ENCODE measurements at regions not wholly inside any gene's neighbourhood (a gene's known extent, or its start where the extent isn't known, plus 50 kb on each side); places are given as distances from the start of the nearest gene placed in this dataset.

DNA sequence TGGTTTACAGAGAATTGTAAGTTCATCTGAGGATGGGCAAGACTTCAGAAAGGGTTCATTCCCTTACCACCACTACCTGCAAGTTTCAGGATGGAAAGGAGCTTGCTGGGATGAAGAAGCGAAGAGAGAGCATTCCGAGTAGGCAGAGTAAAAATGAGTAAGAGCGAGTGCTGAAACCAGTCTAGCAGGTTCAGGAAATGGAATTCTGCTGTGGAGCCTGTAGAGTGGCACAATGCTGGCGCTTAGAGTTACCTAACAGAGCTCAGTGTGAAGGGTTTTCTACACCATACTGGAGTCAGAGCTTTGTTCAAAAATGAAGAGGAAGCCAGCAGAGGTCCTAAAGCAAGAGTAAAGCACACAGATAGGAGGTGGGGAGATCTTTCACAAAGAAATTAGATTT is 179.2 kb upstream of the ZC3H12C start:
- Histone ChIP-seq H3K36me3 (ENCODE audit: insufficient read depth, low read length) (no peaks in the 10 kb centered on the region), H3K9me3 (ENCODE audit: insufficient read depth, low read depth, low read length) (no peaks in the 10 kb centered on the region), H4K20me1 (ENCODE audit: insufficient read depth, low read length) (no peaks in the 10 kb centered on the region), H3K4me3 (ENCODE audit: insufficient read depth, low read depth, low read length) (no peak overlapping the region), H3K9ac (ENCODE audit: low read length) (no peak overlapping the region), H3K27me3 (ENCODE audit: insufficient read depth, low read length) (no peaks in the 10 kb centered on the region), H3K79me2 (ENCODE audit: insufficient read depth, low read length) (no peaks in the 10 kb centered on the region), H3K27ac (ENCODE audit: low read depth, low read length) (no peak overlapping the region), H3K4me1 (ENCODE audit: insufficient read depth, low read length) (no peaks in the 10 kb centered on the region), H2AFZ (ENCODE audit: low read depth, low read length) (no peak overlapping the region), H3K4me2 (ENCODE audit: low read length) (no peak overlapping the region)
- peaks cover 5% of the 10 kb centered on the region for H3K4me1 Mint-ChIP-seq (ENCODE audit: low read depth, unreplicated experiment)
- H3K27me3 Mint-ChIP-seq (ENCODE audit: low read depth, unreplicated experiment), result no peaks in the 10 kb centered on the region
- no peak overlapping the region for H3K27ac Mint-ChIP-seq (ENCODE audit: unreplicated experiment)
- no peak for DNase-seq (ENCODE audit: low read depth)
- peak; percentile 55 for FAIRE-seq
- no peak overlapping the region for H3K4me3 Mint-ChIP-seq (ENCODE audit: unreplicated experiment)
- no peaks in the 10 kb centered on the region for H3K9me3 Mint-ChIP-seq (ENCODE audit: unreplicated experiment)
- TF ChIP-seq, protein P1, sequence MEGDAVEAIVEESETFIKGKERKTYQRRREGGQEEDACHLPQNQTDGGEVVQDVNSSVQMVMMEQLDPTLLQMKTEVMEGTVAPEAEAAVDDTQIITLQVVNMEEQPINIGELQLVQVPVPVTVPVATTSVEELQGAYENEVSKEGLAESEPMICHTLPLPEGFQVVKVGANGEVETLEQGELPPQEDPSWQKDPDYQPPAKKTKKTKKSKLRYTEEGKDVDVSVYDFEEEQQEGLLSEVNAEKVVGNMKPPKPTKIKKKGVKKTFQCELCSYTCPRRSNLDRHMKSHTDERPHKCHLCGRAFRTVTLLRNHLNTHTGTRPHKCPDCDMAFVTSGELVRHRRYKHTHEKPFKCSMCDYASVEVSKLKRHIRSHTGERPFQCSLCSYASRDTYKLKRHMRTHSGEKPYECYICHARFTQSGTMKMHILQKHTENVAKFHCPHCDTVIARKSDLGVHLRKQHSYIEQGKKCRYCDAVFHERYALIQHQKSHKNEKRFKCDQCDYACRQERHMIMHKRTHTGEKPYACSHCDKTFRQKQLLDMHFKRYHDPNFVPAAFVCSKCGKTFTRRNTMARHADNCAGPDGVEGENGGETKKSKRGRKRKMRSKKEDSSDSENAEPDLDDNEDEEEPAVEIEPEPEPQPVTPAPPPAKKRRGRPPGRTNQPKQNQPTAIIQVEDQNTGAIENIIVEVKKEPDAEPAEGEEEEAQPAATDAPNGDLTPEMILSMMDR (IDR thresholded peaks at IDR 0.05; ENCODE audit: insufficient read depth, low read depth, low read length), result no peak
- no peak for TF ChIP-seq EZH2 (IDR thresholded peaks at IDR 0.05; ENCODE audit: insufficient read depth, low read length)
- H3K36me3 Mint-ChIP-seq (ENCODE audit: low read depth, unreplicated experiment), result no peaks in the 10 kb centered on the region

DNA sequence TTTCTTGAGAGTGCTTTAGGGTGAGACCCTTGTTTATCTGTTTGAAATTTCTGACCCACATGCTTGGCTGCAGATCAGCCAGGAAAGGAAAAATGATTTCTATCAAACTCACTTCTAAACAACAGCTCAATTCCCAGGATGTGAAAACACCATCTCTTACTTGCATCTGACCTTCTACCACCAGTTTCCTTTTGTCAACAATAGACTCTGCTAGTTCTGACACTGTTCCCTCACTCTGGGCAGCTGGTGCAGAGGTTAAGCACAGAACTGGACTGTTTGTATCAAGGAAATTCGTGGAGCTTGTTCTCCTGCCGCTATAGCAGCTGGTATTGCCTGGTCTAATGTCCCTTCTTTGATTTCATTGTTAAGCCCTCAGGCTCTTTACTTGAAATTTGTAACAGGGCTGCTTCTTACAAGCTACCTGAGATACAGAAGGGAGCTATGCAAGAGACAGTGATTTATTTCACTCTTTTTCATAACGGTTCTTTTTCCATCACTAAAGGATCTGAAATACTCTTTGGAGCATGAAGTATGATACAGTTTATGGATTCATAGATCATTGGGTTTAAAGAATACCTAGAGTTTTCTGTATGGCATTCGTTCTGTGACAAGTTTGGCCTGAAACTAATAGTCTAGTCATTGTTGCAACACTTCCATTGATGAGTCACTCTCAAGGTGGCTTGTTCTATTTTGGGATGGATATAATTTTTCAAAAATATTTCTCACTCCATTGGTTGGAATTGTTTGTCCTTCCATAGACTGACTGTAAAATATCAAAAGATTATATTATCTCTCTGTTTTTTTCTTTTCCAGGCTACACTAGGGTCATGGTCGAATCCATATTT is 178.2 kb upstream of the ZC3H12C start:
- Mint-ChIP-seq H3K4me3 (ENCODE audit: unreplicated experiment) (no peak overlapping the region), H3K36me3 (ENCODE audit: low read depth, unreplicated experiment) (no peaks in the 10 kb centered on the region), H3K27me3 (ENCODE audit: low read depth, unreplicated experiment) (no peaks in the 10 kb centered on the region), H3K27ac (ENCODE audit: unreplicated experiment) (peak overlapping the region; percentile 75), H3K4me1 (ENCODE audit: low read depth, unreplicated experiment) (peaks cover 5% of the 10 kb centered on the region), H3K9me3 (ENCODE audit: unreplicated experiment) (no peaks in the 10 kb centered on the region)
- Histone ChIP-seq H3K27me3 (ENCODE audit: insufficient read depth, low read length) (no peaks in the 10 kb centered on the region), H3K4me1 (ENCODE audit: insufficient read depth, low read length) (no peaks in the 10 kb centered on the region), H3K9ac (ENCODE audit: low read length) (no peak overlapping the region), H3K36me3 (ENCODE audit: insufficient read depth, low read length) (no peaks in the 10 kb centered on the region), H3K79me2 (ENCODE audit: insufficient read depth, low read length) (no peaks in the 10 kb centered on the region), H3K9me3 (ENCODE audit: insufficient read depth, low read depth, low read length) (no peaks in the 10 kb centered on the region), H4K20me1 (ENCODE audit: insufficient read depth, low read length) (no peaks in the 10 kb centered on the region), H3K4me2 (ENCODE audit: low read length) (peak overlapping the region; percentile 45), H3K4me3 (ENCODE audit: insufficient read depth, low read depth, low read length) (no peak overlapping the region), H3K27ac (ENCODE audit: low read depth, low read length) (no peak overlapping the region), H2AFZ (ENCODE audit: low read depth, low read length) (no peak overlapping the region)
- FAIRE-seq (peak; percentile 49), DNase-seq (ENCODE audit: low read depth) (peak; percentile 60)
- TF ChIP-seq, protein P1 (IDR thresholded peaks at IDR 0.05; ENCODE audit: insufficient read depth, low read depth, low read length), result no peak
- TF ChIP-seq EZH2 (IDR thresholded peaks at IDR 0.05; ENCODE audit: insufficient read depth, low read length), result no peak

DNA sequence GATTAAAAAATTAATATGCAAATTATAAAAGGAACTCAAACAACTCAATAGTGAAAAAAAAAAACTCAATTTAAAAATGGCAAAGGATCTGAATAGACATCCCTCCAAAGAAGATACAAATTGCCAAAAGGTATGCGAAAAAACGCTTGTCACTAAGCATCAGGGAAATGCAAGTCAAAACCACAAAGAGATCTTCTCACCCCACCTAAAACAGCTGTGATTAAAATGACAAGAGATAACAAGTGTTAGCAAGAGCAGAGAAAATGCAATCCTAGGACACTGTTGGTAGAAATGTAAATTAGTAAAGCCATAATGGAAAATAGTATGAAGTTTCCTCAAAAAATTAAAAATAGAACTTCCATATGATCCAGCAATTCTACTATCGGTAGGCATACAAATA is 166.3 kb upstream of the ZC3H12C start:
- Mint-ChIP-seq H3K9me3 (ENCODE audit: unreplicated experiment) (peaks cover 4% of the 10 kb centered on the region), H3K4me1 (ENCODE audit: low read depth, unreplicated experiment) (no peaks in the 10 kb centered on the region), H3K36me3 (ENCODE audit: low read depth, unreplicated experiment) (no peaks in the 10 kb centered on the region), H3K27ac (ENCODE audit: unreplicated experiment) (no peak overlapping the region), H3K4me3 (ENCODE audit: unreplicated experiment) (no peak overlapping the region), H3K27me3 (ENCODE audit: low read depth, unreplicated experiment) (no peaks in the 10 kb centered on the region)
- Histone ChIP-seq H3K4me3 (ENCODE audit: insufficient read depth, low read depth, low read length) (no peak overlapping the region), H2AFZ (ENCODE audit: low read depth, low read length) (no peak overlapping the region), H3K27ac (ENCODE audit: low read depth, low read length) (no peak overlapping the region), H3K79me2 (ENCODE audit: insufficient read depth, low read length) (no peaks in the 10 kb centered on the region), H3K9ac (ENCODE audit: low read length) (no peak overlapping the region), H3K4me1 (ENCODE audit: insufficient read depth, low read length) (no peaks in the 10 kb centered on the region), H3K4me2 (ENCODE audit: low read length) (no peak overlapping the region), H3K9me3 (ENCODE audit: insufficient read depth, low read depth, low read length) (no peaks in the 10 kb centered on the region), H3K27me3 (ENCODE audit: insufficient read depth, low read length) (no peaks in the 10 kb centered on the region), H4K20me1 (ENCODE audit: insufficient read depth, low read length) (no peaks in the 10 kb centered on the region), H3K36me3 (ENCODE audit: insufficient read depth, low read length) (no peaks in the 10 kb centered on the region)
- FAIRE-seq (no peak), DNase-seq (ENCODE audit: low read depth) (no peak)
- TF ChIP-seq, protein P1 (IDR thresholded peaks at IDR 0.05; ENCODE audit: insufficient read depth, low read depth, low read length), result no peak
- TF ChIP-seq EZH2 (IDR thresholded peaks at IDR 0.05; ENCODE audit: insufficient read depth, low read length), result no peak
